Activated CD8-positive, alpha-beta T cell treated with anti-CD3 and anti-CD28 coated beads, Interleukin-2, amount 10 ng/mL, durations not matched to agents 7 days and 5 days (primary cell): ENCODE measurements at regions not wholly inside any gene's neighbourhood (a gene's known extent, or its start where the extent isn't known, plus 50 kb on each side); places are given as distances from the start of the nearest gene placed in this dataset.

ENCODE experiments used
- ATAC-seq: fragments of 150-1000 bp; cut with Tn5 transposase; one replicate; pipeline ENCODE4 v1.10.0; 2021; ENCODE audit warnings: moderate library complexity
- CTCF ChIA-PET: fragments of 350-600 bp; sonication (Branson Sonifier 250); formaldehyde crosslinking; loops from one replicate; lab custom pipeline; 2021; ENCODE audit warnings: antibody characterized with exemption; lab: Charles Lee
- POLR2A ChIA-PET: fragments of 350-600 bp; sonication (Branson Sonifier 250); formaldehyde crosslinking; loops from one replicate; lab custom pipeline; 2021; ENCODE audit warnings: antibody characterized with exemption; lab: Charles Lee
- DNase-seq: peaks from one replicate; pipeline ENCODE4 v3.0.0-alpha.2; 2020
- H3K27ac Mint-ChIP-seq: one replicate; pipeline ENCODE4 v1.8.0; 2021; ENCODE audit warnings: mild to moderate bottlenecking, mixed read lengths
- H3K27me3 Mint-ChIP-seq: one replicate; pipeline ENCODE4 v1.8.0; 2021; ENCODE audit warnings: low read depth, mixed read lengths
- H3K36me3 Mint-ChIP-seq: one replicate; pipeline ENCODE4 v1.8.0; 2021; ENCODE audit warnings: low read depth, mixed read lengths
- H3K4me1 Mint-ChIP-seq: one replicate; pipeline ENCODE4 v1.8.0; 2021; ENCODE audit warnings: low read depth, mixed read lengths
- H3K4me3 Mint-ChIP-seq: one replicate; pipeline ENCODE4 v1.8.0; 2021; ENCODE audit warnings: mild to moderate bottlenecking, mixed read lengths
- H3K9me3 Mint-ChIP-seq: one replicate; pipeline ENCODE4 v1.8.0; 2022; ENCODE audit warnings: mixed read lengths; ENCODE audit not compliant: insufficient read depth

DNA sequence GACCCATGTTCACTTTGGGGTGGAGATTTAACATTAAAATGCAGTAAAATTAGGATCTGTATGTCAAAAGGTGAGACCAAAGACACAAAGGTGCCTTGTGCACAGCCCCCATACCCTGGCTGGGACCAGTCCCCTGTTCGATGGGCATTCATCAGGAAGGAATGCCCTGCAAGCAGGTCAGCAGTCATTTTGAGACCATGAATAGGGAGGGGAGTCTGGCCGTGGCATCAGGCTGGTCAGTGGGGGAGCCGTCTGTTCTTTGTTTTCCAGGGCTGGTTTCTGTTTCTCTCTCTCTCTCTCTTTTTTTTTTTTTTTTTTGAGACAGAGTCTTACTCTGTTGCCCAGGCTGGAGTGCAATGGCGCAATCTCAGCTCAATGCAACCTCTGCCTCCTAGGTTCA lies 68.9 kb upstream of the GOLM1 start:
- CTCF ChIA-PET, result no interaction called here
- Mint-ChIP-seq H3K27ac (no peak overlapping the region), H3K36me3 (no peaks in the 10 kb centered on the region), H3K9me3 (no peaks in the 10 kb centered on the region), H3K4me1 (no peaks in the 10 kb centered on the region), H3K4me3 (no peak overlapping the region), H3K27me3 (peaks cover 4% of the 10 kb centered on the region)
- POLR2A ChIA-PET, result no interaction called here
- no peak for DNase-seq
- no peak for ATAC-seq

- ChIA-PET POLR2A (no interaction called here), CTCF (interaction anchor here (0.6 kb wide), 1 partner anchor 762 kb away, joined by 4 read pairs; no protein-coding TSS in a partner anchor)
- ATAC-seq (no peak), DNase-seq (no peak)
- H3K27me3 Mint-ChIP-seq, result peaks cover 4% of the 10 kb centered on the region
- H3K4me3 Mint-ChIP-seq, result no peak overlapping the region
- no peak overlapping the region for H3K27ac Mint-ChIP-seq
- no peaks in the 10 kb centered on the region for H3K36me3 Mint-ChIP-seq
- H3K4me1 Mint-ChIP-seq, result no peaks in the 10 kb centered on the region
- H3K9me3 Mint-ChIP-seq, result no peaks in the 10 kb centered on the region
Measured at GRCh38 chr9:86166546-86166945, 67.2 kb upstream of the GOLM1 start.

GRCh38 chr9:86163503-86163902 lies 64.1 kb upstream of the GOLM1 start:
- no peak for ATAC-seq
- Mint-ChIP-seq H3K4me3 (no peak overlapping the region), H3K9me3 (no peaks in the 10 kb centered on the region), H3K27me3 (no peaks in the 10 kb centered on the region), H3K4me1 (no peaks in the 10 kb centered on the region), H3K36me3 (no peaks in the 10 kb centered on the region), H3K27ac (no peak overlapping the region)
- ChIA-PET CTCF (no interaction called here), POLR2A (no interaction called here)
- DNase-seq, result no peak
